HCT116 (cell line): ENCODE measurements at regions not wholly inside any gene's neighbourhood (a gene's known extent, or its start where the extent isn't known, plus 50 kb on each side); places are given as distances from the start of the nearest gene placed in this dataset.

Experiments
- ATAC-seq: fragments of 200-7000 bp; cut with Tn5 transposase; 2 replicates; pipeline ENCODE4 v1.9.1; 2020; ENCODE audit warnings: mild to moderate bottlenecking, moderate library complexity
- BruUV-seq: library from RNA; stranded (reverse); fragments of 400-500 nt; replicated peaks from 2 replicates; lab custom pipeline; 2021; lab: Mats Ljungman, UMichigan
- CTCF ChIA-PET: fragments of 300-600 bp; sonication (Branson Sonifier 250); formaldehyde crosslinking; loops from one replicate; lab custom pipeline; 2021; ENCODE audit warnings: antibody characterized with exemption; lab: Charles Lee
- POLR2A ChIA-PET: fragments of 300-600, 350-600 bp; sonication (Branson Sonifier 250); formaldehyde crosslinking; loops from one replicate; lab custom pipeline; 2021; ENCODE audit warnings: antibody characterized with exemption; lab: Charles Lee
- RAD21 ChIA-PET, 2 experiments: fragments of 300-600 bp; sonication (Branson Sonifier 250); formaldehyde crosslinking; loops; one replicate each; lab custom pipeline; 2023; ENCODE audit warnings: low total read pairs in 2 of 2; ENCODE audit not compliant: uncharacterized antibody in 2 of 2, unreplicated experiment in 2 of 2, low non-redundant PET in 1 of 2; lab: Charles Lee
- DNase-seq: peaks from one replicate; pipeline ENCODE4 v3.0.0-alpha.2; 2010; ENCODE audit warnings: low read depth, low spot score
- H2AFZ ChIP-seq: fragments of 200-600 bp; shearing (Covaris generic), sonication (generic); 2 replicates; pipeline ENCODE4 v1.6.1; 2017; ENCODE audit warnings: low read depth, mixed run types, mixed read lengths, antibody characterized with exemption, low read length; ENCODE audit not compliant: poor library complexity, severe bottlenecking
- H3K27ac ChIP-seq: 2 replicates; pipeline ENCODE4 v1.5.1; 2012; ENCODE audit warnings: low read depth, low read length
- H3K27me3 ChIP-seq: fragments of 200-600 bp; sonication (generic); 2 replicates; pipeline ENCODE4 v1.6.1; 2016; ENCODE audit warnings: mixed run types, low read length, mixed read lengths; ENCODE audit not compliant: insufficient read depth
- H3K36me3 ChIP-seq, 2 experiments: fragments of 200-500 bp in 1 of 2; fragments of 200-600 bp in 1 of 2; sonication (Bioruptor generic) in 1 of 2; sonication (generic) in 1 of 2; 2 replicates each; pipeline versions ENCODE4 v1.5.1 to v1.6.1; 2014 to 2016; ENCODE audit warnings: low read length in 2 of 2, inconsistent platforms in 1 of 2, mixed read lengths in 1 of 2, mixed run types in 1 of 2; ENCODE audit not compliant: insufficient read depth in 2 of 2, control insufficient read depth in 1 of 2
- H3K4me1 ChIP-seq, 2 experiments: fragments of 200-600 bp in 1 of 2; sonication (generic) in 1 of 2; 2 replicates each; pipeline versions ENCODE4 v1.5.1 to v1.6.1; 2012 to 2017; ENCODE audit warnings: low read length in 2 of 2, inconsistent platforms in 1 of 2, mild to moderate bottlenecking in 1 of 2, mixed read lengths in 1 of 2, mixed run types in 1 of 2, moderate library complexity in 1 of 2; ENCODE audit not compliant: insufficient read depth in 2 of 2, control insufficient read depth in 1 of 2
- H3K4me2 ChIP-seq: fragments of 200-600 bp; sonication (generic); 2 replicates; pipeline ENCODE4 v1.6.1; 2017; ENCODE audit warnings: mixed run types, low read length, mixed read lengths
- H3K4me3 ChIP-seq, 2 experiments: fragments of 200-600 bp in 1 of 2; sonication (generic) in 1 of 2; replicated peaks in 1 of 2; 2 replicates each; pipeline ENCODE4 v1.5.1; 2011 to 2016; ENCODE audit warnings: low read length in 2 of 2, control low read depth in 1 of 2, low read depth in 1 of 2, mild to moderate bottlenecking in 1 of 2, mixed read lengths in 1 of 2, mixed run types in 1 of 2
- H3K79me2 ChIP-seq: fragments of 200-600 bp; sonication (generic); 2 replicates; pipeline ENCODE4 v1.6.1; 2017; ENCODE audit warnings: mild to moderate bottlenecking, mixed run types, low read length, moderate library complexity, mixed read lengths; ENCODE audit not compliant: insufficient read depth
- H3K9ac ChIP-seq: fragments of 200-600 bp; sonication (generic); 2 replicates; pipeline ENCODE4 v1.6.1; 2016; ENCODE audit warnings: low read length, mixed read lengths
- H3K9me2 ChIP-seq: fragments of 200-600 bp; sonication (generic), shearing (Covaris generic); 2 replicates; pipeline ENCODE4 v1.6.1; 2017; ENCODE audit warnings: mixed run types, mild to moderate bottlenecking, moderate library complexity; ENCODE audit not compliant: insufficient read depth
- H3K9me3 ChIP-seq, 2 experiments: fragments of 200-500 bp in 1 of 2; fragments of 200-600 bp in 1 of 2; sonication (Bioruptor generic) in 1 of 2; sonication (generic) in 1 of 2; 2 replicates each; pipeline ENCODE4 v1.6.1; 2014 to 2017; ENCODE audit warnings: low read length in 2 of 2, mixed read lengths in 2 of 2, inconsistent platforms in 1 of 2, low read depth in 1 of 2, mild to moderate bottlenecking in 1 of 2, mixed run types in 1 of 2, moderate library complexity in 1 of 2; ENCODE audit not compliant: control insufficient read depth in 1 of 2, insufficient read depth in 1 of 2
- H4K20me1 ChIP-seq: fragments of 200-600 bp; sonication (generic), shearing (Covaris generic); 2 replicates; pipeline ENCODE4 v1.6.1; 2017; ENCODE audit warnings: mixed run types, mild to moderate bottlenecking, moderate library complexity; ENCODE audit not compliant: insufficient read depth
- ATF3 ChIP-seq: IDR thresholded peaks from 2 replicates; pipeline ENCODE4 v1.6.1; 2012
- CBX3 ChIP-seq: IDR thresholded peaks from 2 replicates; pipeline ENCODE4 v1.6.1; 2012; ENCODE audit warnings: low read depth
- EGR1 ChIP-seq: IDR thresholded peaks from 2 replicates; pipeline ENCODE4 v1.6.1; 2012; ENCODE audit warnings: low read depth
- ELF1 ChIP-seq: IDR thresholded peaks from 2 replicates; pipeline ENCODE4 v1.6.1; 2012; ENCODE audit warnings: low read depth, borderline replicate concordance
- EZH2 ChIP-seq: fragments of 200-600 bp; sonication (generic); IDR thresholded peaks from 2 replicates; pipeline ENCODE4 v1.6.1; 2017; ENCODE audit warnings: antibody characterized with exemption, mixed run types
- EZH2phosphoT487 ChIP-seq: fragments of 200-600 bp; IDR thresholded peaks from 2 replicates; pipeline ENCODE4 v1.6.1; 2018; ENCODE audit warnings: antibody characterized with exemption, borderline replicate concordance
- FOSL1 ChIP-seq: IDR thresholded peaks from 2 replicates; pipeline ENCODE4 v1.6.1; 2012; ENCODE audit warnings: low read depth
- JUND ChIP-seq: IDR thresholded peaks from 2 replicates; pipeline ENCODE4 v1.6.1; 2012
- MAX ChIP-seq: IDR thresholded peaks from 2 replicates; pipeline ENCODE4 v1.6.1; 2012
- POLR2A ChIP-seq: IDR thresholded peaks from 2 replicates; pipeline ENCODE4 v1.7.0; 2011; ENCODE audit warnings: borderline replicate concordance; ENCODE audit not compliant: insufficient read depth, insufficient read length; ENCODE audit errors: extremely low read depth
- POLR2AphosphoS5 ChIP-seq: IDR thresholded peaks from 2 replicates; pipeline ENCODE4 v1.6.1; 2011; ENCODE audit warnings: mild to moderate bottlenecking, low read depth, low read length, moderate library complexity
- RAD21 ChIP-seq: IDR thresholded peaks from 2 replicates; pipeline ENCODE4 v1.6.1; 2012; ENCODE audit warnings: low read depth, mild to moderate bottlenecking
- REST ChIP-seq: IDR thresholded peaks from 2 replicates; pipeline ENCODE4 v1.6.1; 2012; ENCODE audit warnings: low read depth
- SIN3A ChIP-seq: IDR thresholded peaks from 2 replicates; pipeline ENCODE4 v1.6.1; 2012; ENCODE audit warnings: low read depth
- SP1 ChIP-seq: IDR thresholded peaks from 2 replicates; pipeline ENCODE4 v1.6.1; 2012; ENCODE audit warnings: low read depth
- SRF ChIP-seq: IDR thresholded peaks from 2 replicates; pipeline ENCODE4 v1.6.1; 2012; ENCODE audit warnings: low read depth
- TCF7L2 ChIP-seq: IDR thresholded peaks from 2 replicates; pipeline ENCODE4 v1.7.0; 2011; ENCODE audit warnings: borderline replicate concordance, inconsistent platforms; ENCODE audit not compliant: insufficient read depth, insufficient read length; ENCODE audit errors: extremely low read depth
- YY1 ChIP-seq: IDR thresholded peaks from 2 replicates; pipeline ENCODE4 v1.6.1; 2011; ENCODE audit warnings: low read length, low read depth, moderate library complexity, mild to moderate bottlenecking; ENCODE audit not compliant: insufficient replicate concordance; ENCODE audit errors: extremely low read depth
- ZBTB33 ChIP-seq: IDR thresholded peaks from 2 replicates; pipeline ENCODE4 v1.6.1; 2011; ENCODE audit warnings: mild to moderate bottlenecking, low read length, moderate library complexity; ENCODE audit not compliant: insufficient replicate concordance; ENCODE audit errors: extremely low read depth
- ZFX ChIP-seq: fragments of 450-650 bp; IDR thresholded peaks from 2 replicates; pipeline ENCODE4 v1.6.1; 2017
- intact Hi-C: fragments of 100-400 bp; cut with micrococcal nuclease; formaldehyde crosslinking; loops from 2 replicates; pipeline ENCODE4 v1.10.0; 2022

GRCh38 chr13:111475488-111475887 lies 155.0 kb downstream of the TEX29 start:
- CTCF ChIA-PET = interaction anchor here (3.1 kb wide), 1 partner anchor 968 kb away, joined by 26 read pairs; no protein-coding TSS in a partner anchor
- RAD21 ChIA-PET = no interaction called here

More at GRCh38 chr13:111475488-111475887, 155.0 kb downstream of the TEX29 start:
- H3K27ac ChIP-seq = no peak overlapping the region
- DNase-seq = no peak
- H3K4me3 ChIP-seq = no peak overlapping the region
- no peaks in the 10 kb centered on the region for H3K9me2 ChIP-seq
- no peak overlapping the region for H3K4me2 ChIP-seq
- BruUV-seq = no TSS peak
- no peaks in the 10 kb centered on the region for H3K4me1 ChIP-seq
- ATAC-seq = no peak
- intact Hi-C loops = no loop called here
- no peaks in the 10 kb centered on the region for H3K79me2 ChIP-seq
- POLR2A ChIA-PET = no interaction called here
- no peak overlapping the region for H3K9ac ChIP-seq
- H3K27me3 ChIP-seq = no peaks in the 10 kb centered on the region
- H2AFZ ChIP-seq = no peak overlapping the region
- H3K9me3 ChIP-seq = no peaks in the 10 kb centered on the region
- H3K36me3 ChIP-seq = no peaks in the 10 kb centered on the region
- TF ChIP-seq YY1 (no peak), TCF7L2 (no peak), FOSL1 (no peak), SIN3A (no peak), ATF3 (no peak), ZFX (no peak), POLR2A (no peak), SP1 (no peak), POLR2AphosphoS5 (no peak), ZBTB33 (no peak), RAD21 (no peak), EGR1 (no peak), JUND (no peak), REST (no peak), SRF (no peak), EZH2phosphoT487 (no peak), MAX (no peak), CBX3 (no peak), ELF1 (no peak), EZH2 (no peak)
- no peaks in the 10 kb centered on the region for H4K20me1 ChIP-seq
